PC-9 (cell line): ENCODE measurements at regions not wholly inside any gene's neighbourhood (a gene's known extent, or its start where the extent isn't known, plus 50 kb on each side); places are given as distances from the start of the nearest gene placed in this dataset.

Experiments
- EZH2 ChIP-seq: fragments of 200-600 bp; sonication (generic); IDR thresholded peaks from 2 replicates; pipeline ENCODE4 v1.8.0; 2017; ENCODE audit warnings: antibody characterized with exemption, low read depth
- TF ChIP-seq, protein P1 (sequence below): fragments of 200-600 bp; sonication (generic); conservative IDR thresholded peaks from 2 replicates; pipeline ENCODE4 v1.6.1; 2017; ENCODE audit warnings: mixed run types, antibody characterized with exemption, mild to moderate bottlenecking, moderate library complexity

DNA sequence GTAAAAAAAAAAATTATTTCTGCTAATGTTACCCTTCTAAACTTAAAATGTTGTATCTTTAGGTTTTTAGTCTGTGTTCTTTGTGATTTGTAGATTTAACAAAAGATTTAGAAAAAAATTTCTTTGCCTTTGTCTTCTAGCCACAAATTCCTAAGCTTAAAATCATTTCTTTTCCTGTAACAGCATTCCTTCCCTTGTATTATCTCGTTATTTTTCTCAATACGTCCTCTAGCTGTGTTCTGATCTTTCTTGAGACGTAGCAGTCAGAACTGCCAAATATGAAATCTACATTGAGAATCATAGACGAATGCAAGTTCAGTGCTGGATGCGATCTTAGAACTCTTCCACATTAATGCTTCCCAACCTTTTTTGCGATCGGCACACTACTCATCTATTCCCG, 283.1 kb downstream of the UTRN start:
- TF ChIP-seq, protein P1, sequence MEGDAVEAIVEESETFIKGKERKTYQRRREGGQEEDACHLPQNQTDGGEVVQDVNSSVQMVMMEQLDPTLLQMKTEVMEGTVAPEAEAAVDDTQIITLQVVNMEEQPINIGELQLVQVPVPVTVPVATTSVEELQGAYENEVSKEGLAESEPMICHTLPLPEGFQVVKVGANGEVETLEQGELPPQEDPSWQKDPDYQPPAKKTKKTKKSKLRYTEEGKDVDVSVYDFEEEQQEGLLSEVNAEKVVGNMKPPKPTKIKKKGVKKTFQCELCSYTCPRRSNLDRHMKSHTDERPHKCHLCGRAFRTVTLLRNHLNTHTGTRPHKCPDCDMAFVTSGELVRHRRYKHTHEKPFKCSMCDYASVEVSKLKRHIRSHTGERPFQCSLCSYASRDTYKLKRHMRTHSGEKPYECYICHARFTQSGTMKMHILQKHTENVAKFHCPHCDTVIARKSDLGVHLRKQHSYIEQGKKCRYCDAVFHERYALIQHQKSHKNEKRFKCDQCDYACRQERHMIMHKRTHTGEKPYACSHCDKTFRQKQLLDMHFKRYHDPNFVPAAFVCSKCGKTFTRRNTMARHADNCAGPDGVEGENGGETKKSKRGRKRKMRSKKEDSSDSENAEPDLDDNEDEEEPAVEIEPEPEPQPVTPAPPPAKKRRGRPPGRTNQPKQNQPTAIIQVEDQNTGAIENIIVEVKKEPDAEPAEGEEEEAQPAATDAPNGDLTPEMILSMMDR: no peak
- no peak for TF ChIP-seq EZH2
